ENCODE measurements at regions not wholly inside any gene's neighbourhood (a gene's known extent, or its start where the extent isn't known, plus 50 kb on each side); places are given as distances from the start of the nearest gene placed in this dataset.

- Mint-ChIP-seq H3K4me3 (no peak overlapping the region), H3K36me3 (ENCODE audit: low read depth) (no peaks in the 10 kb centered on the region), H3K27me3 (no peaks in the 10 kb centered on the region), H3K9me3 (peaks cover 12% of the 10 kb centered on the region), H3K4me1 (ENCODE audit: low read depth) (no peaks in the 10 kb centered on the region), H3K27ac (no peak overlapping the region)
- Histone ChIP-seq H3K4me3 (ENCODE audit: low read length) (no peak overlapping the region), H3K9me3 (ENCODE audit: control insufficient read depth in 1 of 2, insufficient read depth in 1 of 2, low read length in 2 of 2) (peaks cover 4 to 5% of the 10 kb centered on the region in 2 experiments), H3K27ac (ENCODE audit: low read depth in 1 of 2, low read length in 2 of 2) (no peak overlapping the region), H3K4me1 (ENCODE audit: insufficient read depth, low read length) (no peaks in the 10 kb centered on the region), H3K36me3 (ENCODE audit: insufficient read depth, low read length) (no peaks in the 10 kb centered on the region), H3K27me3 (ENCODE audit: control insufficient read depth in 1 of 2, insufficient read depth in 2 of 2, low read length in 2 of 2) (no peaks in the 10 kb centered on the region)
- CTCF ChIA-PET = no interaction called here
- ATAC-seq (ENCODE audit: poor library complexity) (no peak), DNase-seq (no peak)
- TF ChIP-seq, protein P1, sequence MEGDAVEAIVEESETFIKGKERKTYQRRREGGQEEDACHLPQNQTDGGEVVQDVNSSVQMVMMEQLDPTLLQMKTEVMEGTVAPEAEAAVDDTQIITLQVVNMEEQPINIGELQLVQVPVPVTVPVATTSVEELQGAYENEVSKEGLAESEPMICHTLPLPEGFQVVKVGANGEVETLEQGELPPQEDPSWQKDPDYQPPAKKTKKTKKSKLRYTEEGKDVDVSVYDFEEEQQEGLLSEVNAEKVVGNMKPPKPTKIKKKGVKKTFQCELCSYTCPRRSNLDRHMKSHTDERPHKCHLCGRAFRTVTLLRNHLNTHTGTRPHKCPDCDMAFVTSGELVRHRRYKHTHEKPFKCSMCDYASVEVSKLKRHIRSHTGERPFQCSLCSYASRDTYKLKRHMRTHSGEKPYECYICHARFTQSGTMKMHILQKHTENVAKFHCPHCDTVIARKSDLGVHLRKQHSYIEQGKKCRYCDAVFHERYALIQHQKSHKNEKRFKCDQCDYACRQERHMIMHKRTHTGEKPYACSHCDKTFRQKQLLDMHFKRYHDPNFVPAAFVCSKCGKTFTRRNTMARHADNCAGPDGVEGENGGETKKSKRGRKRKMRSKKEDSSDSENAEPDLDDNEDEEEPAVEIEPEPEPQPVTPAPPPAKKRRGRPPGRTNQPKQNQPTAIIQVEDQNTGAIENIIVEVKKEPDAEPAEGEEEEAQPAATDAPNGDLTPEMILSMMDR (IDR thresholded peaks at IDR 0.05) = no peak
- POLR2A ChIA-PET = no interaction called here
- intact Hi-C loops (cut with DNase I, micrococcal nuclease) = no loop called here
Measured at GRCh38 chr12:87430444-87430843, 598.8 kb downstream of the C12orf50 start.

GRCh38 chr12:87428701-87429277 is 600.4 kb downstream of the C12orf50 start:
- intact Hi-C loops (cut with DNase I, micrococcal nuclease) = no loop called here
- no peaks in the 10 kb centered on the region for H3K27me3 ChIP-seq (ENCODE audit: control insufficient read depth in 1 of 2, insufficient read depth in 2 of 2, low read length in 2 of 2)
- H3K4me3 ChIP-seq (ENCODE audit: low read length) = no peak overlapping the region
- no peaks in the 10 kb centered on the region for H3K36me3 ChIP-seq (ENCODE audit: insufficient read depth, low read length)
- no peak for DNase-seq
- H3K4me1 Mint-ChIP-seq (ENCODE audit: low read depth) = no peaks in the 10 kb centered on the region
- H3K4me3 Mint-ChIP-seq = no peak overlapping the region
- H3K27ac Mint-ChIP-seq = no peak overlapping the region
- no peak for ATAC-seq (ENCODE audit: poor library complexity)
- POLR2A ChIA-PET = no interaction called here
- CTCF ChIA-PET = no interaction called here
- TF ChIP-seq, protein P1 (IDR thresholded peaks at IDR 0.05) = no peak
- H3K27ac ChIP-seq (ENCODE audit: low read depth in 1 of 2, low read length in 2 of 2) = no peak overlapping the region
- H3K27me3 Mint-ChIP-seq = no peaks in the 10 kb centered on the region
- H3K9me3 Mint-ChIP-seq = peaks cover 10% of the 10 kb centered on the region
- H3K36me3 Mint-ChIP-seq (ENCODE audit: low read depth) = no peaks in the 10 kb centered on the region
- peaks cover 4 to 5% of the 10 kb centered on the region in 2 experiments for H3K9me3 ChIP-seq (ENCODE audit: control insufficient read depth in 1 of 2, insufficient read depth in 1 of 2, low read length in 2 of 2)
- no peaks in the 10 kb centered on the region for H3K4me1 ChIP-seq (ENCODE audit: insufficient read depth, low read length)

DNA sequence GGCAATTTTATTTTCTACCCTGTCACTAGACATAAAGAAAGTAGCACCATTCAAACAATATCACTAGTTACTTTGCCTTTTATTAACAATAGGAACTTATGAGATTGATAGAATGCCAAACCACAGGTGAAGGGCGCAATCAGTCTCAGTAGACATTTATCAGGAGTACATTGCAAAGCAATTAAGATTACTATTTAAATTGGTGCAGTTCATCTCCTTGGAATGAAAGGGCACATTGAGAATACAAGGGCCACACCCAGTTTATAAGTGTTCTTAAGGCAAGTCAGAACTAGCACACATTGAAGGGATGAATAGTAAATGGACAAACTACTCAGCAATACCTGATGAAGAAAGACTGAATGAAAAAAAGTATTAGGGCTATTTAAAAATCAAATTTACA is 601.4 kb downstream of the C12orf50 start:
- intact Hi-C loops (cut with DNase I, micrococcal nuclease) = no loop called here
- H3K4me1 Mint-ChIP-seq (ENCODE audit: low read depth) = no peaks in the 10 kb centered on the region
- ATAC-seq (ENCODE audit: poor library complexity) = no peak

More for the DNA sequence above, 601.4 kb downstream of the C12orf50 start:
- DNase-seq = no peak
- H3K27me3 ChIP-seq (ENCODE audit: control insufficient read depth in 1 of 2, insufficient read depth in 2 of 2, low read length in 2 of 2) = no peaks in the 10 kb centered on the region
- no peak overlapping the region for H3K4me3 ChIP-seq (ENCODE audit: low read length)
- H3K9me3 ChIP-seq (ENCODE audit: control insufficient read depth in 1 of 2, insufficient read depth in 1 of 2, low read length in 2 of 2) = peaks cover 5% of the 10 kb centered on the region in 2 experiments
- peaks cover 10% of the 10 kb centered on the region for H3K9me3 Mint-ChIP-seq
- no peaks in the 10 kb centered on the region for H3K4me1 ChIP-seq (ENCODE audit: insufficient read depth, low read length)
- CTCF ChIA-PET = no interaction called here
- H3K27ac Mint-ChIP-seq = no peak overlapping the region
- no peaks in the 10 kb centered on the region for H3K36me3 ChIP-seq (ENCODE audit: insufficient read depth, low read length)
- no peaks in the 10 kb centered on the region for H3K27me3 Mint-ChIP-seq
- TF ChIP-seq, protein P1 (IDR thresholded peaks at IDR 0.05) = no peak
- H3K27ac ChIP-seq (ENCODE audit: low read depth in 1 of 2, low read length in 2 of 2) = no peak overlapping the region
- POLR2A ChIA-PET = no interaction called here
- no peaks in the 10 kb centered on the region for H3K36me3 Mint-ChIP-seq (ENCODE audit: low read depth)
- no peak overlapping the region for H3K4me3 Mint-ChIP-seq

All from CD4-positive, alpha-beta T cell (primary cell).